ENCODE measurements at regions not wholly inside any gene's neighbourhood (a gene's known extent, or its start where the extent isn't known, plus 50 kb on each side); places are given as distances from the start of the nearest gene placed in this dataset.

DNA sequence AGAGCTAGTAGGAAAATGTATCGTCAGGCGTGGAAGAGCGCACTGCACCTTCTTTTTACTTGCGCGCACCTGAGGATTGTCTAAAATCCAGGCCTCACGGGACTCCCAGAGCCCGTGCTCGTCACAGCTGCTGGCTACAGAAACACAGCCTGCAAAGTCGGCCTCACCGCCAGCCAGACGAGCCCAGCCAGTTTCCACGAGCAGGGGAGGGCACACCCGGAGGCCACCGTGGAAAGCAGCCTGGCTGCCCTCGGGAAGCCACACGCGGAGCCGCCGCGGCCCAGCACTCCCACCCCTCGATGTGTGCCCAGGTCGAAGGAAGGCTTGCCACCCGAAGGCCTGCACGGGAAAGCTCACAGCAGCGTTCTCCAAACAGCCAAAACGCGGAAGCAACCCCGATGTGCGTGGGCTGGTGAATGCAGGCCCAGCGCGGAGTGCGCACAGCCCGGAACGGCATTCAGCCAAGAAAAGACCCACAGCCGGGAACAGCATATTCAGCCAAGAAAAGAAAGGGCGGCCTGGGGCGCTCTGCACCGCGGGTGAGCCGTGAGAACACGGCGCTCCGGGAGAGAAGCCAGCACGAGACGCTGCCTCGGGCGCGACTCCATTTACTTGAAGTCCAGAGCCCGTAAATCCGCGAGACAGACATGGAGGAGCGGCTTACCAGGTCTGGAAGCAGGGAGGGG, 53.9 kb upstream of the SALL3 start:
- TF ChIP-seq, protein P1, sequence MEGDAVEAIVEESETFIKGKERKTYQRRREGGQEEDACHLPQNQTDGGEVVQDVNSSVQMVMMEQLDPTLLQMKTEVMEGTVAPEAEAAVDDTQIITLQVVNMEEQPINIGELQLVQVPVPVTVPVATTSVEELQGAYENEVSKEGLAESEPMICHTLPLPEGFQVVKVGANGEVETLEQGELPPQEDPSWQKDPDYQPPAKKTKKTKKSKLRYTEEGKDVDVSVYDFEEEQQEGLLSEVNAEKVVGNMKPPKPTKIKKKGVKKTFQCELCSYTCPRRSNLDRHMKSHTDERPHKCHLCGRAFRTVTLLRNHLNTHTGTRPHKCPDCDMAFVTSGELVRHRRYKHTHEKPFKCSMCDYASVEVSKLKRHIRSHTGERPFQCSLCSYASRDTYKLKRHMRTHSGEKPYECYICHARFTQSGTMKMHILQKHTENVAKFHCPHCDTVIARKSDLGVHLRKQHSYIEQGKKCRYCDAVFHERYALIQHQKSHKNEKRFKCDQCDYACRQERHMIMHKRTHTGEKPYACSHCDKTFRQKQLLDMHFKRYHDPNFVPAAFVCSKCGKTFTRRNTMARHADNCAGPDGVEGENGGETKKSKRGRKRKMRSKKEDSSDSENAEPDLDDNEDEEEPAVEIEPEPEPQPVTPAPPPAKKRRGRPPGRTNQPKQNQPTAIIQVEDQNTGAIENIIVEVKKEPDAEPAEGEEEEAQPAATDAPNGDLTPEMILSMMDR (conservative IDR thresholded peaks at IDR 0.05; ENCODE audit: low read depth, low read length): no peak
- no peak overlapping the region for H3K4me2 ChIP-seq
- H3K79me2 ChIP-seq (ENCODE audit: insufficient read depth, low read depth): no peaks in the 10 kb centered on the region
- no peak overlapping the region for H3K4me3 ChIP-seq (IDR thresholded peaks at IDR 0.05; ENCODE audit: insufficient read depth, low read depth, low read length)
- no peak overlapping the region for H3K9ac ChIP-seq
- H2AFZ ChIP-seq (ENCODE audit: low read depth): no peak overlapping the region
- no peaks in the 10 kb centered on the region for H4K20me1 ChIP-seq (ENCODE audit: insufficient read depth)
- H3K27ac ChIP-seq: no peak overlapping the region
- no peaks in the 10 kb centered on the region for H3K27me3 ChIP-seq (ENCODE audit: insufficient read depth, low read depth)
- no peaks in the 10 kb centered on the region for H3K36me3 ChIP-seq (ENCODE audit: insufficient read depth)
- H3K4me1 ChIP-seq (ENCODE audit: low read depth, poor library complexity, severe bottlenecking): no peaks in the 10 kb centered on the region

DNA sequence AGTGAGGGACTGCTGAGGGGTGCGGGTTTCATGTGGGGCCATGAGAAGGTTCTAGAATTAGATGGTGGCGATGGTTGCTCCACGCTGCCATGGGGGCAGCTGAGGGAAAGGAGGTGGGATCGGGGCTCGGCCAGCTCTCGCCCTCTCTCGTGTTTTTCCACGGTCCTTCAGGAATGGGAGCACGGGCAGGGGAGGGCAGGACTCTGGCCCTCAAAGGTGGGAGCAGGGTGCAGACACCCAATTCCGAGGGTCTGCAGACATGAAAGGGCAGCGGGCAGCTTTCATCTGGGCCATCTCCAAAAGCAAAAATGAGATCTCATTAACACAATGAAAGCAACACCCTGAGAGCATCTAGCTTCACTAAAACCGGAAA, 53.4 kb upstream of the SALL3 start:
- Histone ChIP-seq H3K27me3 (ENCODE audit: insufficient read depth, low read depth) (no peaks in the 10 kb centered on the region), H3K27ac (no peak overlapping the region), H3K4me2 (no peak overlapping the region)

DNA sequence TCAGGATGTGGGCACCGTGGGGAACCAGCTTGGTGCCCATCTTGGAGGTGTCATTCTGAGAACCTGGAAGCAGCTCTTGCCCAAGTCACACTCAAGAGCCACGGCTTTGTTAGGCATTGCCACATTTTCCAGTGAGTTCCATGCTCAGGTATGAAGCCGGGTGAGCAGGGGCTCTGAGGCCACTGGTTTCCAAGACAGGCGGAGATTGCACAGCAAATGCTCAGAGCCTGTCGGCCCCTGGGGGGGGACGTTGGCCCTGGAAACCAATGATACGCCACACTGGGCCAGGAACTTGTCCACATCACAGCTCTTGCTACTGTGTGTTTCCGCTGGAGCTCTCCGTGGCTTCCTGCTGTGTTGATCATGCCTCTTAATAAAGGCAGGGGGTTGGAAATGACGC, 52.5 kb upstream of the SALL3 start:
- Histone ChIP-seq H4K20me1 (ENCODE audit: insufficient read depth) (no peaks in the 10 kb centered on the region), H3K9ac (no peak overlapping the region), H3K27me3 (ENCODE audit: insufficient read depth, low read depth) (no peaks in the 10 kb centered on the region), H3K79me2 (ENCODE audit: insufficient read depth, low read depth) (no peaks in the 10 kb centered on the region), H3K4me2 (no peak overlapping the region), H2AFZ (ENCODE audit: low read depth) (no peak overlapping the region), H3K36me3 (ENCODE audit: insufficient read depth) (no peaks in the 10 kb centered on the region), H3K4me1 (ENCODE audit: low read depth, poor library complexity, severe bottlenecking) (no peaks in the 10 kb centered on the region), H3K27ac (no peak overlapping the region), H3K4me3 (IDR thresholded peaks at IDR 0.05; ENCODE audit: insufficient read depth, low read depth, low read length) (no peak overlapping the region)
- TF ChIP-seq, protein P1 (conservative IDR thresholded peaks at IDR 0.05; ENCODE audit: low read depth, low read length): no peak

More for the DNA sequence above, 53.4 kb upstream of the SALL3 start:
- H3K9ac ChIP-seq: no peak overlapping the region
- TF ChIP-seq, protein P1 (conservative IDR thresholded peaks at IDR 0.05; ENCODE audit: low read depth, low read length): no peak
- no peaks in the 10 kb centered on the region for H3K36me3 ChIP-seq (ENCODE audit: insufficient read depth)
- no peaks in the 10 kb centered on the region for H4K20me1 ChIP-seq (ENCODE audit: insufficient read depth)
- no peak overlapping the region for H3K4me3 ChIP-seq (IDR thresholded peaks at IDR 0.05; ENCODE audit: insufficient read depth, low read depth, low read length)
- H2AFZ ChIP-seq (ENCODE audit: low read depth): no peak overlapping the region
- no peaks in the 10 kb centered on the region for H3K4me1 ChIP-seq (ENCODE audit: low read depth, poor library complexity, severe bottlenecking)
- H3K79me2 ChIP-seq (ENCODE audit: insufficient read depth, low read depth): no peaks in the 10 kb centered on the region

DNA sequence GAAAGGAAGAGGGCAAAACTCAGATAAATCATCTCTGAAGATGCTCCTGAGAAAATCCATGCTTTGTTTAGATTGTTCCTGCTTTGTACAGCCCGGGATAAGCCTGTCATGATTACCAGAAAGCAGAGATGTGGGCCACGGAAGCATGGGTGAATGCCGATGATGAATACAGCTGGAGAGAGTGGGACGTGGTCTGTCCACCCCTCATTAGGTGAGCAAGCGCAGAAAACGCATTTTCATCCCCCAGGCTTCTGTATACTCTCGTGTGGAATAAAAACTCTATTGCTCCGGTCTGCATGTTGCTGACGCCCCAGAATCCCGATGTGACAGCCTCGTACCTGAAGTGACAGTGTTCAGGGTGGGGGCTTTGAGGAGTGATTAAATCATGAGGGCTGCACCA, 52.0 kb upstream of the SALL3 start:
- H3K4me2 ChIP-seq: no peak overlapping the region
- H3K27me3 ChIP-seq (ENCODE audit: insufficient read depth, low read depth): no peaks in the 10 kb centered on the region
- H3K4me1 ChIP-seq (ENCODE audit: low read depth, poor library complexity, severe bottlenecking): no peaks in the 10 kb centered on the region
- no peaks in the 10 kb centered on the region for H3K36me3 ChIP-seq (ENCODE audit: insufficient read depth)
- no peak overlapping the region for H3K9ac ChIP-seq
- H4K20me1 ChIP-seq (ENCODE audit: insufficient read depth): no peaks in the 10 kb centered on the region
- H3K27ac ChIP-seq: no peak overlapping the region
- no peak overlapping the region for H2AFZ ChIP-seq (ENCODE audit: low read depth)
- TF ChIP-seq, protein P1 (conservative IDR thresholded peaks at IDR 0.05; ENCODE audit: low read depth, low read length): no peak
- H3K79me2 ChIP-seq (ENCODE audit: insufficient read depth, low read depth): no peaks in the 10 kb centered on the region
- no peak overlapping the region for H3K4me3 ChIP-seq (IDR thresholded peaks at IDR 0.05; ENCODE audit: insufficient read depth, low read depth, low read length)

Data from KMS-11 (cell line).